A673 (cell line): ENCODE measurements at regions not wholly inside any gene's neighbourhood (a gene's known extent, or its start where the extent isn't known, plus 50 kb on each side); places are given as distances from the start of the nearest gene placed in this dataset.

Experiments
- EZH2 ChIP-seq: fragments of 200-600 bp; sonication (generic); IDR thresholded peaks from 2 replicates; pipeline ENCODE4 v1.6.1; 2017; ENCODE audit warnings: borderline replicate concordance, low read depth, mild to moderate bottlenecking, mixed read lengths, antibody characterized with exemption, low read length; ENCODE audit not compliant: poor library complexity, severe bottlenecking
- TF ChIP-seq, protein P1 (sequence below): fragments of 300-800, 200-600 bp; sonication (generic); conservative IDR thresholded peaks from 2 replicates; pipeline ENCODE4 v1.5.1; 2017; ENCODE audit warnings: low read depth, mild to moderate bottlenecking, antibody characterized with exemption, low read length, moderate library complexity, mixed read lengths

DNA sequence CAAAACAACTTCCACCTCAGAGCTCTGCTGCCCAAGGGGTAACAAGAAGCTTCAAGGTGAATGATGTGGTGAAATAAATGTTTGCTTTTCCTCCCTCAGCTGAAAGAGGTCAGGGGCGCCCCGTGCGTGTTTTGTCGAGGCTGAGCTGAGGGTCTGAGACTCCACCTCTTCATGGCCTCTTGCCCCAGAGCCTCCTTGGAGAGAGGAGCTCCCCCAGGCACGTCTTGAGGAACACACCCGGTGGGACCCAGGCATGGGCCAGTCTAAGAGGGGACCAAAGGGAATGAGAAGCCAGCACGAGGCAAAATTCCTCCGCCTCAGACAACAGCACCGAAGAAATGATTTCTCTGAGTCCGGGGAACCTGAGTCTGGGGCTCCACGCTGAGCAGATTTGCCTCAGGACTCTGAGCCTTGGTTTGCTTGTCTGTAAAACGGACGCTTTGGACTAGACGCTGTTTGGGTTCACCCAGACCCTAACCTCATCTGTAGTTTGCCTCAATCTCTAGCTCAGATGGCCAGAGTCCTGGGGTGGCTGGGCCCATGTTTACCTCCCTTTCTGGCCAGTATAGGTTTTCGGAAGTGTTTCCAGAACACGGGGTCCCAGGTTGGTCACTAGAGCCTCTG lies 56.4 kb upstream of the ODC1 start:
- TF ChIP-seq, protein P1, sequence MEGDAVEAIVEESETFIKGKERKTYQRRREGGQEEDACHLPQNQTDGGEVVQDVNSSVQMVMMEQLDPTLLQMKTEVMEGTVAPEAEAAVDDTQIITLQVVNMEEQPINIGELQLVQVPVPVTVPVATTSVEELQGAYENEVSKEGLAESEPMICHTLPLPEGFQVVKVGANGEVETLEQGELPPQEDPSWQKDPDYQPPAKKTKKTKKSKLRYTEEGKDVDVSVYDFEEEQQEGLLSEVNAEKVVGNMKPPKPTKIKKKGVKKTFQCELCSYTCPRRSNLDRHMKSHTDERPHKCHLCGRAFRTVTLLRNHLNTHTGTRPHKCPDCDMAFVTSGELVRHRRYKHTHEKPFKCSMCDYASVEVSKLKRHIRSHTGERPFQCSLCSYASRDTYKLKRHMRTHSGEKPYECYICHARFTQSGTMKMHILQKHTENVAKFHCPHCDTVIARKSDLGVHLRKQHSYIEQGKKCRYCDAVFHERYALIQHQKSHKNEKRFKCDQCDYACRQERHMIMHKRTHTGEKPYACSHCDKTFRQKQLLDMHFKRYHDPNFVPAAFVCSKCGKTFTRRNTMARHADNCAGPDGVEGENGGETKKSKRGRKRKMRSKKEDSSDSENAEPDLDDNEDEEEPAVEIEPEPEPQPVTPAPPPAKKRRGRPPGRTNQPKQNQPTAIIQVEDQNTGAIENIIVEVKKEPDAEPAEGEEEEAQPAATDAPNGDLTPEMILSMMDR = no peak
- no peak for TF ChIP-seq EZH2
